ENCODE measurements at regions not wholly inside any gene's neighbourhood (a gene's known extent, or its start where the extent isn't known, plus 50 kb on each side); places are given as distances from the start of the nearest gene placed in this dataset.
"Not testable (repeated sequence)": the region's sequence is repeated elsewhere in the genome, so short reads cannot be mapped to it uniquely, and the experiment has no call there.

DNA sequence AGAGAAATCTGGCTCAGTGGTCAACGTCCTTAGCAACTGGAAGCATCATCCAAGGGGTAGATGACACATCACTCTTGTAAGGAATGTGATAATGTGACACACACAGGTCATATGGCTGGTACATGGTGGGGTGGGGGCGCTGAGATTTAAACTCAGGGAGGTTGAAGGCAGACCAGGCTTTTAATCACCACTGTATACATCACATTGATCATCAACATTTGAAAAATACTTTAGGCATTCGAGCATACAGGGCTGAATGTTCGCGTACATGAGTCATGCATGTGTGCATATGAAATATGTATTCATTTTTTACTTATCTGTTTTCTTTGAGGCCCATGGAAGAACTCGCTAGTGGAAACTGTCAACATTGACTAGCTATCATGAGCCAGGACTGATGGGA lies 976.4 kb downstream of the VRK1 start:
- no peak for FAIRE-seq

DNA sequence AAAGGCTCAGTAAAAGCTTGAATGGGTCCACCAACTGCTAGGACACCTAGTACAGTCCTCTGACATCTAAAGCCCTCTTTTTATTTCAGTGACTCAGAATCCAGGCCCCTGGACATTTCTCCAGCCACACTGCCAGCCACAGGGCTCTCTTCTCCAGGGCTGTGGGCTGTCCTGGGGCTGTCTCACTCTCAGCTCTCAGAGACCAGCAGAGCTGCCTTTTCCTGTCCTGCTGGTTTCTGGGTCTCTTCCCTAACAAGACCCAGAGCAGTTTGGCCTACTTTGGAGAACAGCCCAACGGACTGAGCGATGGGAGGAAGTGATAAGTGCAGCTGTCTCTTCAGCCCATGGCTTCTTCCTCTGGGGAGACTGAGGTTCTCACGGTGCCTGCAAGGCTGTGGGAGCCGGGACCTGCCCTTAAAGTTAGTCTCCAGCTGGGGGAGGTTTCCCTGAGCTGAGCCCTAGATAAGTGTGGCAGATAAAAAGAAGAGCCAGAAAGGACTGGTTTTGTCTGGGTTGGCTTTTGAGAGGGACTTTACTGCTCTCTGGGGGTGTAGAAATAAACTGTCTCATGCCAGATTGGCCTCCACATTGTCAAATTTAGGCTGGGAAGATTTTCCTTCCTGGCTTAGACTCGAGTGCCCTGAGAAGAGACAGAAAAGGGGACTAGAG lies 979.8 kb downstream of the VRK1 start:
- no peak for FAIRE-seq

DNA sequence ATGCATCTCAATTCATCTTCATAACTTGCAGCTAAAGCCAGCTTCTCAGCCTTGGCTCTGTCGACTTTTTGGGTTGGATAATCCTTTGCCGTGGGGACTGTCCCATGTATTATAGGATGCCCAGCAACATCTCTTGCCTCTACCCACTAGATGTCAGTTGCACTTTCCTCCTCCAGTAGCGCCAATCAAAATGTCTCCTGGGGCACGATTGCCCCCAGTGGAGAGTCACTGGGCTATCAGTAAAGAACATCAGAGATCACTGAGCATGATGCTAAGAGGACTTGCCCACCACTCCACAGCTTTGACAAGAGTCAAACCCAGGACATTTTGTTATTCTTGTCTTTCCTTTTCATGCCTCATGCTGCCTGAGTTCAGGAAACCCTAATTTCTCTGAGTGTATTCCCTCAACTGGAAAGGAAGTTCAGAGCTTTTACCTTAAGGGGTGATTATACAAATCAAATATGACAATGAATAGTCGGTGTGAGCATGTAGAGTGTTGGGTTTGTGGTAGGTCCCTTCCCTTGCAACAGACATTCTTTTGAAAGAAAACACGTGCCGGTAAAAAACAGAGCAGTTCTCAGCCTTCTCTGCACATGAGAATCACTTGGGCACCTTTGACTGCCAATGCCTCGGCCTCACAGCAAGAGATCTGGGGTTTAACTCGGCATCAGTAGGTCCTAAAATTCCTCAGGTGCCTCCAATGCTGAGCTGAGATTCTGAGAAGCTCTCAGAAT lies 980.6 kb downstream of the VRK1 start:
- FAIRE-seq: no peak

DNA sequence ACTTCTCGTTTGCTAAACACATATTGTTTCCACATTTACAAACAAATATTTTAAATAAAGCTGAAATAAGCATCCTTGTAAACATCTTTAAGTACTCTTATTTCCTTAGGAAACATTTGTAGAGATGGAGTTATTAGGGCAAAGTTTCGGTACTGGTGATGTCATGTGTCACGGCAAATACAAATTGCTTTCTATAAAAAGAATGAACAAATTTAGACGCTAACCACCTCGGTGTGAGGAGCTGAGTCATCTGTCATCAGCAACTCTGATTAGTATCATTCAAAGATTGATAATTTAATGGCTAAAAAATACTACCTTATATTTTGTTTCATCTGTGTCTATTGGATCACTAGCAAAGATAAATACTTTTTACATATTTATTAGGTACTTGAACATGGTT lies 982.0 kb downstream of the VRK1 start:
- FAIRE-seq: no peak

DNA sequence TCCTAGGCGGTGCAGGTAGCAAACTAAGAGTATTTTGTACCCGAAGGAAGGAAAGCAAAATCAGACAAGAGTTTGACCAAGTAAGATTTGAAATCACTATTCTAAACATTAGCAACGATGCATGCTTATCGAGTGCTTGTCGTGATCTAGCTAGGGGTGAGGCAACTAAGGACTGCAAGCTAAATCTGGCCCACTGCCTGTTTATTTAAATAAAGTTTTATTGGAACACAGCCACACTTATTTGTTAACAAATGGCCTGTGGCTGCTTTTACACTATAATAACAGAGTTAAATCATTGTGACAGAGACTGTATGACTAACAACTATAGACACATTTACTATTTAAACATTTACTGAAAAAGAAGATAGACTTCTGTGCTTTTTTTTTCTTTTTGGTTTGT lies 983.6 kb downstream of the VRK1 start:
- FAIRE-seq: no peak

DNA sequence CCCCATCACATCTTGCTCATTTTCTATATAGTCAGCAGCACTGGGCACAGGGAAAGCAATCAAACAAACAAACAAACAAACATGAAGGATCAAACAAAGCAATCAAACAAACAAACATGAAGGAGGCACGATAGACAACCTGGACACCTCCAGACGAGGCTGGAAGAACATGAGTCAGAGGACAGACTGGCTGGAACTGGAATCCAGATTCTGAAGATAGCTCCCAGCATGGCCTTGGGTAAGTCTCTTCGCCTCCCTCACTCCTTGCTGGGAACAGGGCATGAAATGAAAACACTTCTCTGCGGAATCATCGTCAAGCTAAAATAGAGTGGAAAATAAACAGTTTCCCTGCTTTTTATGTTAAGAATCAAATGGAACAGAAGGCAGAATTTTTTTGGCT lies 984.8 kb downstream of the VRK1 start:
- FAIRE-seq: no peak

DNA sequence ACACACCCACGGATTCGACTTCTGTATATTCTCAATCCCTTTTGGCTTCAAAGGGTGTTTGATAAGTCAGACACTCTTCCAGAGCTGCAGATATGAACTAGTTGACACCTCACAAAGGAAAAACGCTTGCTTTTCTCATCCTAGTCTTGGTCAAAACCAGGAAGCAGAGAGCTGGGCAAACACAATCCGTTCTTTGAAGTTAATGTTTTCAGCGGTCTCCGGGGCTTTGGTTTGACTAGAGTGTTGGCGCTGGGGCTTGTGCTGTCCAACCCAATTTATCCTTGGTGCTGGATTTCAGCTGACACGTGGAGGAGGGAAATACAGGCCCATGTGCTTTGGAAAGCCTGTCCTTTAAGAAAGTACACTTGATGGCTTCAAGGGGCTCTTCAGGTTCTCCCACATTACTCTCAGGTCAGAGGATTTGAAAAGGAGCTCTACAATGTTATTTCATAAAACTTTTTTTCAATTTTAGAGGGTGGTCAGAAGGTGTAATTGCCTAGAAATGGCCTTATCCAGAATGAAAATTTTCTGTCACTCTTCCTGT lies 985.8 kb downstream of the VRK1 start:
- FAIRE-seq: no peak

DNA sequence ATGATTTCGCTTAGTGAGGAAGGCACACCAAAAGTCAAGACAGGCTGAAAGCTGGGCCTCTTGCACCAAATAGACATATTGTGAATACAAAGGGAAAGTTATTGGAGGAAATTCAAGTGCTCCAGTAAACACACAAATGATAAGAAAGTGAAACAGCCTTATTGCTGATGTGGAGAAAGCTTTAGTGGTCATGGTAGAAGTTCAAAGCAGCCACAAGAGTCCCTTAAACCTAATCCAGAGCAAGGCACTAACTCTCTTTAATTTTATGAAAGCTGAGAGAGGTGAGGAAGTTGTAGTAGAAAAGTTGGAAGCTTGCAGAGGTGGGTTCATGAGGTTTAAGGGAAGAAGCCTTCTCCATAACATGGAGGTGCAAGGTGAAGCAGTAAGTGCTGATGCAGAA lies 988.3 kb downstream of the VRK1 start:
- FAIRE-seq: no peak

DNA sequence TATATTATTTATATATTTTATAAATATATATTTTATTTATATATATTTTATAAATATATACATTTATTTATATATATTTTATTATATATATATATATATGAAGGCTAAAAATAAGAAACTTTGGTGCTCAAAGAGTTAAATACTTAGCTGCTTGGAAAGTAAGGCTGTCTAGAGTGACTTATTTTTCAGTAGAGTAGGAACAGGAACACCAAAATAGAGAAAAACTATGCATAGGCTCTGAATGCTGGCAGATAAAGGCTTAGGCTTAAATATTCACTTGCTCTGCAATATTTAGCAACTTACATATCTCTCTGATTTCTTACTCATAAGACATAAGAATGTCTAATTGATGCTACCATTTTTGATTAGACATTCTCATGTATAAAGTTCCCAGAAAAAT lies 991.2 kb downstream of the VRK1 start:
- no peak for FAIRE-seq

DNA sequence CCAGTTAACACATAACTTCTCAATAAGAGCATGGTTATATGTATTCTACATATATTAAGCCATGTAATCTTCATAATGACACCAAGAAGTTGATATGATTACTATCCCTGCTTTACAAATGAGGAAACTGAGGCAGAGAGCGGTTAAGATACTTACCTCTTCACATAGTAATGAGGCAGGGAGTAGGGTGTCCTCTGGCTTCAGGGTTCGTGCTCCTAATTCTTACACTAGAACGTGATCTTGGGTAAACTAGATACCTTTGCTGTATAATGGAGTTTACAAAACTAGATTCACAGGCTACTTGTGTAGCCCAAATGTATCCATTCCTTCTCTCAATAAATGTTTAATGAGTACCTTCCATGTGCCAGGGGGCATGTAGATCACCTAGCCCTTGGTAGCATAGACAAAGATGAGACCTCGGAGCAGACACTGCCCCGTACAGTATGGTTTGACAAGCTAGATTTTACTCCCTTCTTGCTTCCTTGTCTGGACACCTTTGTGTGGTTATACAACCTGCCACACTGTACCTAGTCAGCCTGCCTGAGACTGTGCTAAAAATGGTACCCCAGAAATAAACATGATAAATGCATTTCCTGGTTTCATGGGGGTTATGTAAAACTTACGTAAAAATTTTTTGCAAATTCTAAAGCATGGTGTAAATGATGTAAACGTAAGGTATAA lies 991.8 kb downstream of the VRK1 start:
- FAIRE-seq: no peak

DNA sequence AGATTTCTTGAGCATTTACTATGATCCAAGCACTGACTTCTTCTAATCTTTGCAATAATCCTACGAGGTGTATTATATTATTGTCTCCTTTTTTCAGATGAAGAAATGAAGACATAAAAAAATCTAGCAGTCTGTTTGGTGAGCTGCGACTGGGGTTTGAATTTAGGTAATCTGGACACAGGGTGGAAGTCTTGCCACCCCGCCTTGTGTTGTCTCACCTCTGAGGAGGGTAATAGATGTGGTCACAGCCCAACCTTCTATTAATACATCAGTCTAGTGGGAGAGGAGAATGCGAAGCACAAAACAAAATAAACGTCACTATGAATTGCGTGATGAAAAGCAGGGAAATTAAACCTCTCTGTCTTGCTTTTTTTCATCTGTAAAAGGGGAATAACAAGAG lies 993.9 kb downstream of the VRK1 start:
- FAIRE-seq: no peak

DNA sequence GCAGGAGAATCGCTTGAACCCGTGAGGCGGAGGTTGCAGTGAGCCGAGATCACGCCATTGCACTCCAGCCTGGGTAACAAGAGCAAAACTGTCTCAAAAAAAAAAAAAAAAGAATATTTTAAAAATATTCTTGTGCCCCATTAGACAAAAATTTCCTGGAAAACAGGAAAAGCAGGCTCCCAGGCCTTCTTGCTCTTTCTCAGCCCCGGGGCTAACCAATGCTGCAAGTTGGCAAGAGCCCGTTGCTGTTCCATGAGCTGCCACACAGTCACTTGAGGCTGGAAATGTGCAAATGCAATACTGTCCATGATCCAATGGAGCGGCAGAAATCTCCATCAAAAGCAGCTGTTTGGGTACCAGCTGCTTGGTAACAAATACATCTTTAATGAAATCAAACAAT lies 994.7 kb downstream of the VRK1 start:
- FAIRE-seq: no peak

DNA sequence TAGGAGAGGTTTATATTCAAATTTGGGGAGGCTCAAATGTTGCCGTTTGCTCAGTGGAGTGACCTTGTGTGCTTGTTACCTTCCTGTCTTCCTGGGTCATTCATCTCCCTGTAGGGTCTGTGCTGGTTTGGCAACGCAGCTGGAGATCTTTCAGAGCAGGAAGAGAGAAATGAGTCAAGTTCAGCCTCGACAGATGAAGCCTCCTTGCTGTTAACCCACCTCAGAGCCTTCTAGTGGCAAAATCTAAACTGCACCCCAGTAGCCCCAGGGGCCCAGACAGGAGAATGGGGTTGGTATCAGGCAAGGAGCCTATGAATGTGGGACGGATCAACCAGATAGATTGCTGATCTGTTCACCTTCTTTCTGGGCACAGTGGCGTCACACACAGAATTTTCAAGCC lies 999.3 kb downstream of the VRK1 start:
- no peak for FAIRE-seq

DNA sequence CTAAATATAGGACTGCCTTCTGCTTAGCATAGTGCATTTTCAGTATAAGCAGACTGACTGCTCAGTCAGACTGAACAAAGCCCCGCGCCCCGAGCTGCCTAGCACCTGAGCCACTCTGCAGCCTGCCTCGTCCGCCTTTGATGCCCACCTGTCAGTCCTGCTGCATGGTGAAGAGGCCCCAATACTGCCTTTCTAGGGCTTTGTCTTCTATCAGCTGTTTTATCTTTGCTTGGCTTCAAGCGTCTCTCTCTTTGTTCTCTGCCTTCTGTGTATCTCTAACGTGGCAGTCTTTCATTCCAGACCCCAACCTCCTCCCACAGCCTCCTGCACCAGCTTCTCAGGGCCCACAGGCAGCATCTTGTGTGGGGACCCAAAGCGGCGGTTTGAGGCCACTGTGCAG lies 1001.0 kb downstream of the VRK1 start:
- no peak for FAIRE-seq

DNA sequence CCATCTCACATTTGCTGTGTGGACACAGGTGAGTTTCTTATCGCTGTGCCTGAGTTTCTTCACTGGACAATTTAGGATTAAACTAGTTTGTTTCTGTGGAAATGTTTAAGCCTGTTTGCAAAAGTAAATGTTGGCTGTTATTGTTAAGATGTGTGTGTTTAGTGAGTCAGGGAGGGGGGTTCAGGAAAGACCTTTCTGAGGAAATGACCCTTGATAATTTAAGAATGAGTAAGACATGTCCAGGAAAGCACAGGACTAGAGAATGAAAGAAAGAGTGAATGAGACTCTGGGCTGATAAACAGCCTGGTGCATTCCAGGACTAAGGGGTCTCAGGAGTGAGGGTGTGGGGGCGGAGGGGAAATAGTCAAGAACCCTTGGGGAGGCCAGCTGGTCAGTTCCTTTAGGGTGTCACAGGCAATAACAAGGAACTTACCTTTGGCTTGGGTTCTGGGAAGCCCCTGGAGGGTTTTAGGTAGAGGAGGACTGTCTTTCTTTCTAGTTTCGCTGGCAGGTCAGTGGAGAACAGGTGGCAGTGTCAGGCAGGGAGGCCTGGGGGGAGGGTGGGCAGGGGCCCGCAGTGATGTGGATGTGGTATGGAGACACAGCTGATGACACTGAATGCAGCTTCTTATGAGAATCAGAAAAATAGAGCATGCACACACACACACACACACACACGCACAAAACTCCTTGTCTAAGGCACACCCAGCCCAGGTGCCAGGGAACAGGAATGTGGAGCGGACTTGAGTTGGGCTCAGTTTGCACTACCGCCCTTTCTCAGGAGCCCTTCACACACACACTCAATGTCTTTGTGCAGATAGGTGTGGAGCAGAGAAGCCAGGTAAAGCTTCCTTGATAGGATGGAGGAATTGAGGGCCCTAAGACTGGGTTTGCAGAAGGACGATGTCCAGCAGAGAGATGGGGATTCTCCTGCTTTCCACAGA lies 1005.5 kb downstream of the VRK1 start:
- FAIRE-seq: no peak

DNA sequence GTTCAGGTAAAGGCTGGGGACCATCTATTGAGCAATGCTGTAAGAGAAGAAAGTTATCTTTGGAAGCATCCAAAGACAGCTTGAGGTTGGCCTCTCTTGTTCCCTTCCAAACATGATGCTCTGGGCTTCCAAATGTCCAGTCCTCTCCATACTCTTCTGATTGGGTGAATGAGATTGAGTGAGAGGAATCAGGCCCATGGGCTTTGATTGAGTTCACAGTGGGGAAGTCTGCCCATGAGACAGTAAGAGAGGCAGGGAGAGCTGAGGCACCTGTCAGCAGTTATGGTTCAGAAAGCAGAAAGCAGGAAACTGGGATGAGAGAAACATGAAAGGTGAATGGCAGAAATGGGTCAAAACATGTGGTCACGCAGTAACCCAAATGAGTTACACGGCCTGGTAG lies 1006.9 kb downstream of the VRK1 start:
- no peak for FAIRE-seq

DNA sequence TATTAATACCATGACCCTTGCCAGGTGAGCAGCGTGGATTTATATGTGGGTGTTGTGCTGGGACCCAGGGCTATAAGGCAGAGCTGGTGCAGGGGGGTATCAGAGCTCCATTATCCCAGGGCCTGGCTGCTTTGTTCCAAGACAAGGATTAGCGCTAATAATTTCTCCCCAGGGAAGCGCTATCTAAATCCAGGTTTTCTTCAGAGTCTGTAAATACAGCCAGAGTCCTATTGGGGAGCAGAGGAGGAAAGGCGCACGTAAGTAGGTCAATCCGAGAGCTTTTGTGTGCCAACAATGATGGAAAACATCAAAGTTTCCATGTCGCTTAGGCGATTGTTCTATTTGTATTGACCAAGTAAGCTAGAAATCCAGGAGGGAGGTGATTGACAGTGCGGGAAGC lies 1009.7 kb downstream of the VRK1 start:
- FAIRE-seq: no peak

DNA sequence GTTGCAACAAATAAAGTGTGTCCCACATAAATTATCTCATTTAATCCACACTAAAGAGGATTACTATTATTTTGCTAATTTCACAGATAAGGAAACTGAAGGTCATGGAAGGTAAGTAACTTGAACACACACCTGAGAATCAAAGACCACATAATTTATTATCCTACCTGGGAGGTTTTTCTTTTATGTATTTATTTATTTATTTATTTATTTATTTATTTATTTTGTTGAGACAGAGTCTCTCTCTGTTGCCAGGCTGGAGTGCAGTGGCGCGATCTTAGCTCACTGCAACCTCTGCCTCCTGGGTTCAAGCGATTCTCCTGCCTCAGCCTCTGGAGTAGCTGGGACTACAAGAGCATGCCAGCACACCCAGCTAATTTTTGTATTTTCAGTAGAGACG lies 1011.4 kb downstream of the VRK1 start:
- FAIRE-seq: not testable (repeated sequence)

DNA sequence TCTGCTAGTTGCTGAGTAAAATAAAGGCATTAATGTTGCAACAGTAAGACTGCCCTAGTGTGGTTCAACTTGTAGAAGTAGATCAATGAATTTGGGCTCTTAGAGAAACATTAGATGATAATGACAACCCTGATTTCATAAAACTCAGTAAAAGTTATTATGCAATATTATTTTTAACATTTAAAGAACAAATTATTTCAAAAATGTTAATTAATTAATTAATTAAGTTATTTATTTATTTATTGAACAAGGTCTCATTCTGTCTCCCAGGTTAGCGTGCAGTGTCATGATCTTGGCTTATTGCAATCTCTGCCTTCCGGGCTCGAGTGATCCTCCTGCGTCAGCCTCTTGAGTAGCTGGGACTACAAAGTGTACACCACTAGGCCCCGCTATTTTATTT lies 1016.4 kb downstream of the VRK1 start:
- no peak for FAIRE-seq

DNA sequence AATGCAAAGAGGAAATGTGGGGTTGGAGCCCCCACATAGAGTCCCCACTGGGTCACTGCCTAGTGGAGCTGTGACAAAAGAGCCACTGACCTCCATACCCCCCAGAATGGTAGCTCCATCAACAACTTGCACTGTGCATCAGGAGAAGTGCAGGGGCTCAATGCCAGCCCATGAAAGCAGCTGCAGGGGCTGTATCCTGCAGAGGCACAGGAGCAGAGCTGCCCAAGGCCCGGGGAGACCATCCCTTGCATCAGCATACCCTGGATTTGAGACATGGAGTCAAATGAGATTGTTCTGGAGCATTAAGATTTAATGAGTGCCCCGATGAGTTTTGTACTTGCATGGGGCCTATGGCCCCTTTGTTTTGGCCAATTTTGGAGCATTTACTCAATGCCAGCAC lies 1023.6 kb downstream of the VRK1 start:
- FAIRE-seq: no peak

DNA sequence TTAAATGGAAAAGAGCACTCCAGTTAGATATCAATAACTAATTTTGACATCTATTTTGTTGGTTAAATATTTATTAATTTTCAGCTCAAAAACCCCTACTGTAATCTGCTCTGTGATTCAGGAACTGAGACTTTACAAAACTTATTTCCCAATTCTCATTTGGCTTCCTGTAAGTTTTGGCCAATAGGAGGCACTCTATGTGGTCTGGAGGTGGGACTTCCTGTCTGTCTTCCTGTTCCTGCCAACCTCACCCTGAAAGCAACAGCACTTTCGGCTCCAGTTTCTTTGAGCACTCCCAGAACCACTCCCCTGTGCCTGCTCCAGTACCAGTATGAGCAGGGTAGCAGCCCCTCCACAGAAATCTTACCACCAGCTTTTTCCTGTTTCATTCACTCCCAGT lies 1027.0 kb downstream of the VRK1 start:
- FAIRE-seq: no peak

DNA sequence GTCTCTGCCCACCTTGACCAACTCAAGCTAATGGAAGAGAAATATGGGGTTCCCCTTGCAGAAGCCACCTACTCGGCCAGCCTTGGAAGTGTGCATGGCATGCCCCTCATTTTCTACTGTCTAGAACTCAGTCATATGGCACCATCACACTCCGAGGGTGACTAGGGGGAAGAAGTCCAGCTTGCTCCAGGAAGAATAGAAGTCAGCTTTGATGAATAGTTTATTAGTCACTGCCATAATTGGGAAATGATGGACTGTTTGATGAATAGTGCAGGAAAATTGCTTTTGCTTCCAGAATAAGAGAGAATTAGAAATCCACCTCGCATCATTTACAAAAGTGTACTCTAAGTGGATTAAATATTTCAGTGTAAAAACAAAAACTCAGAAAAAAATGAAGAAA lies 1030.6 kb downstream of the VRK1 start:
- FAIRE-seq: no peak

DNA sequence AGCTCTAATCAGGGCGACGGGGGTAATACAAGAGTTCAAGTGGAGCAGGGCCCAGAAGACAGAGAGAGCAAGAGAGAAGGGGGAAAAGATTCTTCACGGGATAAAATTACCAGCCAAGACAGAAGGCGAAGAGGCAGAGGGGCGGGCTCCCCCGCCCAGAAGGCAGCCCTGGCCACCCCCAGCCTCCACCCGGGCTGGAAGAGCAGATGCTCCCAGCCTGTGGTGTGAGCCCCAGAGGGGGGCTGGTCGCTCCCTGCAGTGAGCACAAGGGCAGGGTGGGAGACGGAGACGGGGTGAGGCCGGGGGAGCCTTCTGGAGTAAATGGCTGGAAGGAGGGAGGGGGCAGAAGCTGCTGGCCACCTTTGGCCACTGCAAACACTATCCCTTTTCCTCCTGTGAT lies 1035.6 kb downstream of the VRK1 start:
- no peak for FAIRE-seq

Data from G401.6 (cell line).